MG63 (cell line): ENCODE measurements at regions not wholly inside any gene's neighbourhood (a gene's known extent, or its start where the extent isn't known, plus 50 kb on each side); places are given as distances from the start of the nearest gene placed in this dataset.
A peak's percentile ranks its signal among the peaks of the same experiment; 100 is the strongest.

Experiments used
- DNase-seq: peaks from one replicate; pipeline ENCODE4 v3.0.0-alpha.2; 2020
- H3K27me3 ChIP-seq: fragments of 250-450 bp; sonication (Bioruptor Pico); 2 replicates; pipeline ENCODE4 v1.5.1; 2020; ENCODE audit warnings: mild to moderate bottlenecking, moderate library complexity
- H3K36me3 ChIP-seq: fragments of 250-450 bp; sonication (Bioruptor Pico); 2 replicates; pipeline ENCODE4 v1.5.1; 2020; ENCODE audit warnings: mild to moderate bottlenecking, moderate library complexity
- H3K4me3 ChIP-seq: fragments of 250-450 bp; sonication (Bioruptor Pico); 2 replicates; pipeline ENCODE4 v1.5.1; 2020; ENCODE audit warnings: mild to moderate bottlenecking, moderate library complexity
- H3K9me3 ChIP-seq: fragments of 250-450 bp; sonication (Bioruptor Pico); 2 replicates; pipeline ENCODE4 v1.5.1; 2020; ENCODE audit warnings: mild to moderate bottlenecking, moderate library complexity

GRCh38 chr12:75568801-75569200, 57.4 kb upstream of the KRR1 start:
- Histone ChIP-seq H3K4me3 (no peak overlapping the region), H3K36me3 (no peaks in the 10 kb centered on the region), H3K9me3 (peaks cover 6% of the 10 kb centered on the region), H3K27me3 (no peaks in the 10 kb centered on the region)
- DNase-seq, result no peak

- H3K27me3 ChIP-seq, result no peaks in the 10 kb centered on the region
- H3K36me3 ChIP-seq, result no peaks in the 10 kb centered on the region
- DNase-seq, result no peak
- no peak overlapping the region for H3K4me3 ChIP-seq
- H3K9me3 ChIP-seq, result peaks cover 6% of the 10 kb centered on the region
Measured at GRCh38 chr12:75568393-75568792, 57.0 kb upstream of the KRR1 start.

- no peak for DNase-seq
- H3K9me3 ChIP-seq, result peaks cover 6% of the 10 kb centered on the region
- H3K36me3 ChIP-seq, result no peaks in the 10 kb centered on the region
- H3K27me3 ChIP-seq, result no peaks in the 10 kb centered on the region
- no peak overlapping the region for H3K4me3 ChIP-seq
Measured at GRCh38 chr12:75565795-75566194, 54.4 kb upstream of the KRR1 start.

GRCh38 chr12:75564852-75565251, 53.4 kb upstream of the KRR1 start:
- Histone ChIP-seq H3K4me3 (no peak overlapping the region), H3K9me3 (peaks cover 6% of the 10 kb centered on the region), H3K27me3 (no peaks in the 10 kb centered on the region), H3K36me3 (no peaks in the 10 kb centered on the region)
- DNase-seq, result no peak

GRCh38 chr12:75564398-75564797, 53.0 kb upstream of the KRR1 start:
- no peaks in the 10 kb centered on the region for H3K27me3 ChIP-seq
- H3K36me3 ChIP-seq, result no peaks in the 10 kb centered on the region
- H3K9me3 ChIP-seq, result peaks cover 6% of the 10 kb centered on the region
- peak; percentile 24 for DNase-seq
- H3K4me3 ChIP-seq, result no peak overlapping the region

GRCh38 chr12:75563351-75563750, 51.9 kb upstream of the KRR1 start:
- no peak overlapping the region for H3K4me3 ChIP-seq
- peaks cover 6% of the 10 kb centered on the region for H3K9me3 ChIP-seq
- no peaks in the 10 kb centered on the region for H3K27me3 ChIP-seq
- no peaks in the 10 kb centered on the region for H3K36me3 ChIP-seq
- DNase-seq, result no peak

- no peak for DNase-seq
- no peak overlapping the region for H3K4me3 ChIP-seq
- no peaks in the 10 kb centered on the region for H3K36me3 ChIP-seq
- peaks cover 6% of the 10 kb centered on the region for H3K9me3 ChIP-seq
- H3K27me3 ChIP-seq, result no peaks in the 10 kb centered on the region
Measured at GRCh38 chr12:75561921-75562320, 50.5 kb upstream of the KRR1 start.
